NCI-H2196 (cell line): ENCODE measurements at regions not wholly inside any gene's neighbourhood (a gene's known extent, or its start where the extent isn't known, plus 50 kb on each side); places are given as distances from the start of the nearest gene placed in this dataset.
"Not testable (repeated sequence)": the region's sequence is repeated elsewhere in the genome, so short reads cannot be mapped to it uniquely, and the experiment has no call there.

Experiments
- DNase-seq: peaks from one replicate; lab custom pipeline; 2025; ENCODE audit not compliant: unreplicated experiment; lab: John Stamatoyannopoulos, UW

GRCh38 chr9:106481013-106481609 lies 381.9 kb upstream of the ZNF462 start:
- DNase-seq: no peak

DNA sequence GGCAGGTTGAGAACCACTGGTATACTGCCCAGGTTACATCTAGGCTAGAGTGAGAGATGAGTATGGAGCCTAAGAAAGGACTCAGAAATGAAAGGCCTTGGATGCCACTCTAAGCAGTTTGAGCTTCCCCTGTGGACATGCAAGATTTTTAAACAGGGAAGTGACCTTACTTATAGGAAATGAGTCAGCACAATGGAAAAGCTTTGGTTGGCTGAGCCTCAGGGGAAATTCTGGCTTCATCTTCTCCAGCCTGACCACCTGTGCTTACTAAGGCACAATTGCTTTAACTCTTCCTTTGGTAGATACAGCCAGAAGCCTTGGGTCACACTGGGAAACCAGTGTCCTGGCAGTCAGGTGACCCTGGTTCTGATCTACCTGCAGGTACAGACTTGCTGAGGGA lies 380.2 kb upstream of the ZNF462 start:
- DNase-seq: no peak

- no peak for DNase-seq
These were observed 376.3 kb upstream of the ZNF462 start for GRCh38 chr9:106486685-106487084.

- no peak for DNase-seq
These were observed 375.7 kb upstream of the ZNF462 start for GRCh38 chr9:106487266-106487665.

- DNase-seq: not testable (repeated sequence)
These were observed 370.8 kb upstream of the ZNF462 start for GRCh38 chr9:106492126-106492525.

- DNase-seq: no peak
These were observed 362.8 kb upstream of the ZNF462 start for GRCh38 chr9:106500171-106500570.

DNA sequence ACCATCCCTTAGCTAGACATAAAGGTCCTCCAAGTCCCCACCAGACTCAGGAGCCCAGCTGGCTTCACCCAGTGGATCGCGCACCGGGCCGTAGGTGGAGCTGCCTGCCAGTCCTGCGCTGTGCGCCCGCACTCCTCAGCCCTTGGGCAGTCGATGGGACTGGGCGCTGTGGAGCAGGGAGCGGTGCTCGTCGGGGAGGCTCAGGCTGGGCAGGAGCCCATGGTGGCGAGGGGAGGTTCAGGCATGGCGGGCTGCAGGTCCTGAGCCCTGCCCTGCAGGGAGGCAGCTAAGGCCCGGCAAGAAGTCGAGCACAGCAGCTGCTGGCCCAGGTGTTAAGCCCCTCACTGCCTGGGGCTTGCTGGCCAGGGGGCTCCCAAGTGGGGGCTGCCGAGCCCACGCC lies 361.8 kb upstream of the ZNF462 start:
- not testable (repeated sequence) for DNase-seq

GRCh38 chr9:106502930-106503329 lies 360.0 kb upstream of the ZNF462 start:
- DNase-seq: no peak

- DNase-seq: no peak
These were observed 359.2 kb upstream of the ZNF462 start for GRCh38 chr9:106503759-106504158.

GRCh38 chr9:106526716-106527204 lies 336.2 kb upstream of the ZNF462 start:
- DNase-seq: no peak

DNA sequence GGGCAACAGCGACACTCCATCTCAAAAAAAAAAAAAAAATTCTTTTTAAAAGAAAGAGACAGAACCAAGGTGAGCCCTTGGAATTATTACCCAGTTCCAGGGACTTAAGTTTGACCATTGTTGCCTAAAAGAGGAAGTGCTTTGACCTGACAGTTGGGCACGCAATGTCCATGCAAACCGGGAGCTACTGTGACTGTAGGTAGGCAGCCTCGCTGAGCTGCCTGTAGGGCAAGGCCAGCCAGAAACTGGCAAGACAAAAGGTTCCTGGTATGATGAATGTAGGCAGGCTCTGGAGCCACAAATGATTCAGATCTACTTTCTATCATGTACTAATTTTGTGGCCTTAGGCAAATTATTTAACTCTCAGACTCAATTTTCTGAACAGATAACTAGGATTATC lies 334.8 kb upstream of the ZNF462 start:
- no peak for DNase-seq

DNA sequence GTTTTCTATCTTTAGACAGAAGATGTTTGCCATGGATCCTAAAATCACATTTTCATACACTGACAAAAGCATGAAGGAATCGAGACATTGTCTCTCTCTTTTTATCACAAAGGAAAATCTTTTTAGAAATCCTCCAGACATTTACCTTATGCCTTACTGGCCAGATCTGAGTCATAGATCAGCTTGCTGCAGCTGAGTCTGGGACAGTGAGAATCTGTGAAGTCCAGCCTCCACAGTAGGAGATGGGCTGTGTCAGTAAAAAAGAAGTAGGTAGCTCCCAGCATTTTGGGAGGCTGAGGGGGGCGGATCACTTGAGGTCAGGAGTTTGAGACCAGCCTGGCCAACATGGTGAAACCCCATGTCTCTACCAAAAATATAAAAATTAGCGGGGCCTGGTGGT lies 333.4 kb upstream of the ZNF462 start:
- DNase-seq: no peak

DNA sequence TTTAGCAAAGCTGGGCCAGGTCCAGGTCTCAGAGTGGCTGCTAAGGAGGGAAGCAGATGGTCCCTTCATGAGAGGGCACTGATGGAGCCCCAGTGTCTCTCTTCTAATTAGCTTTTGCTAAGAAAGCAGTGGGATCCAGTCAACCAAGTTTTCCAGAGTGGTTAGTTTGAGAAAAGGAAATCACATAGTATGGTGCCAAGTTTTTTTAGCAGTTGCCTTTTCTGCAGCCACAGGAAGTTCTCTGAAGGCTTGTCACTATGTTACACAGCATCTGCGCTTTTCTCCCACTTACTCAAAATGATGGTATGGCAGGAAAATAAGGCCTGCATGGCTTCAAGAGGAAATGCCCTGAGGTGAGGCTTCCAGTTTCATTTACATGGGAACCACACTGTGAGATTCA lies 331.5 kb upstream of the ZNF462 start:
- DNase-seq: no peak

DNA sequence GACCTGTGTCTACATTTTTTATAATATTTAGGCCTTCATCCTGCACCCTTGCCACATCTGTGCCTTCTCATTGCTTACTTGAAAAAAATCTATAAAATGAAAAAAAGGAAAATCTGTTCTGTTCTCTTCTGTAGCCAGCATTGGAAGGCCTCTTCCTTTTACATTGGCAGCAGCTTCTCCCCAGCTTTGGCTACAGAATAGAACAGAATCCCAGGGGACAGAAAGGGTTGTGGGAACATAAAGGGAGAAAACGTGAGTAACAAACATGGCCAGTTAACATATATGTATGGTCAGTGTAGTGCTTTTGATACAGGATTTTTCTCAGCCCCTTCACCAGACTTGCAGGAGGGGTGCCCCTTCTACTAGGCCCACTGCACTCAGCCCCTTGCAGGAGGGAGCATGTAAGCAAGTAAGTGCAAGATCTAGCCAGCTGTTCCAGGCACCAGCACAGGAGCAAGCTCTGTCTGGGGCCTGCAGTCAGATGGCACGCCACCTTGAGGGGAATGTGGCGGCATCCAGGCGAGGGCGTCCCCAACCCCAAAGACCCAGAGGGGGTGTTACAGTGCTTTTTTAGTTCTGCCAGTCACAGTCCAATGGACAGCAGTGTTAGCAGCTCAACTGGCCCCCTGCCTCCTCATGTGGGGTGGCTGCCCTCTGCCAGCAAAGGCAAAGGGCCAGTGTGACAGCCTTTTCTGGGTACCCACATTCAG lies 330.5 kb upstream of the ZNF462 start:
- no peak for DNase-seq

DNA sequence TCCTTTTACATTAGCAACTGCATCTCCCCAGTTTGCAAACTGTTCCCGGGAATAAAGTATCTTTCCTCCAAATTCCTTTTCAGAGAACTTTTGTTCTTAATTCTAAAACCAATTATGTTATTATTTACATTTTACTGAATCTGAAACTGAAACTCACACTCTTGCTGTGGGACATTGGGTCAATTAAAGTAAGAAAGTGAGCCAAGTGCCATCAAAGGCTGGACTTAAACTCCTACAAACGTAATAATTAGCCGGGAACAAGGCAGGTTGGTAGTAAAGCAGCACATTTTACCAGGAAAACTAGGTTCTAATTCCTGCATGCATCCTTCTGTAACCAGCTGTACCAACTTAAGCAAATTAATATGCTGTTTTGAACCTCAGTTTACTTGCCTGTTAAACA lies 328.2 kb upstream of the ZNF462 start:
- DNase-seq: no peak

GRCh38 chr9:106535439-106535838 lies 327.5 kb upstream of the ZNF462 start:
- DNase-seq: no peak

- no peak for DNase-seq
These were observed 304.8 kb upstream of the ZNF462 start for GRCh38 chr9:106557996-106558667.

GRCh38 chr9:106560540-106560939 lies 302.4 kb upstream of the ZNF462 start:
- no peak for DNase-seq

DNA sequence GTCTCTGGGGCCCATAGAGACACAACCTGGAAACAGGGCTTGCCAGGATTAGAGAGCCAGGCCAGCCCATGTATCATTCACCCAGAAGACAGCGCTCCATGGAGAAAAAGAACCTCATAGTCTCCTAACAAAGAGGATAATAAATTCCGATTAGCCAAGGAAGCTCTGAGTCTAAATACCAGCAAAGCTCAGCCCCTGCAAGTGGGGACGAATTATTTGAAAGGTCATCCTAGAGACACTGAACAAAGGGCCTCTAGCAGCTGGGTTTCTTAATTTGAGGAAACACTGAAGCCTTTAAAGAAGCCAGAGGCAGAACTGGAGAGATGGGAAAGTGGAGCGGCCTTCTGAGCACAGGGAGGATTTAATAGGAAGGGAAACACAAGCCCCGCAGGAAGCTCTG lies 287.1 kb upstream of the ZNF462 start:
- DNase-seq: no peak

- no peak for DNase-seq
These were observed 286.7 kb upstream of the ZNF462 start for GRCh38 chr9:106576232-106576760.

GRCh38 chr9:106577121-106577520 lies 285.8 kb upstream of the ZNF462 start:
- DNase-seq: no peak

DNA sequence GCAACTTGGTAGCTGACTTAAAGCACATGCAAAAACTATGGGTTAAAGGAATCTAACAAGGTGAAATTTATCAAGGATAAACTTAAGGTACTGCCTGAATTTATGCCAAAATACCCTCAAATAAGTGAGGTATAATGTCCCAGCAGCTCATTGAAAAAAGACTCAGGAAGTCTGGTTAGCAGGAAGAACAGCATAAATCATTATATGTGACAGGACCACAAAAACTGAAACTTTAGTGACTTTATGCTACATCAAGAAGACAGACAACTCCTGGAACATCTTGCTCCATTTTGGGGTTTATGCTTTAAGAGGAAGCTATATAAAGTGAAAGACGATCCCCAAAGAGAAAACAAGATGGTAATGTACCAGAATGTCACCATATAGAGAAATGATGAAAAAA lies 282.4 kb upstream of the ZNF462 start:
- no peak for DNase-seq
